HepG2 (cell line): ENCODE measurements at regions not wholly inside any gene's neighbourhood (a gene's known extent, or its start where the extent isn't known, plus 50 kb on each side); places are given as distances from the start of the nearest gene placed in this dataset.
A peak's percentile ranks its signal among the peaks of the same experiment; 100 is the strongest.

Experiments
- ATAC-seq: fragments of 200-7000 bp; cut with Tn5 transposase; 3 replicates; pipeline ENCODE4 v1.9.1; 2020; ENCODE audit warnings: mild to moderate bottlenecking, moderate library complexity
- BruUV-seq: library from RNA; stranded (reverse); fragments of 400-500 nt; replicated peaks from 2 replicates; lab custom pipeline; 2021; lab: Mats Ljungman, UMichigan
- CTCF ChIA-PET: fragments of 300-600 bp; formaldehyde crosslinking; extraction: SDS; loops from one replicate; lab custom pipeline; 2021; ENCODE audit warnings: low total read pairs, inconsistent platforms, low intra/inter-chr PET ratio; lab: Yijun Ruan, JAX
- POLR2A ChIA-PET: fragments of 350-600 bp; sonication (Branson Sonifier 250); formaldehyde crosslinking; loops from one replicate; lab custom pipeline; 2020; ENCODE audit warnings: antibody characterized with exemption, inconsistent platforms; lab: Yijun Ruan, JAX
- DNase-seq: peaks from one replicate; pipeline ENCODE4 v3.0.0-alpha.2; 2015; ENCODE audit warnings: low spot score
- FAIRE-seq: peaks from 3 replicates; lab custom pipeline; 2011; peaks lifted over from hg19 to GRCh38; lab: Jason Lieb, UNC
- H2AFZ ChIP-seq: one replicate; pipeline ENCODE4 v1.6.1; 2011; ENCODE audit warnings: low read length, inconsistent platforms
- H3K27ac ChIP-seq: fragments of 300-600 bp; 3 replicates; pipeline ENCODE4 v1.8.0; 2011; ENCODE audit warnings: mixed run types, mild to moderate bottlenecking, mixed read lengths, low read length, inconsistent platforms; ENCODE audit not compliant: insufficient read depth; ENCODE audit errors: extremely low read length
- H3K27me3 ChIP-seq, 2 experiments: fragments of 200-600 bp in 1 of 2; 2 replicates in 1 of 2; 3 replicates in 1 of 2; pipeline versions ENCODE4 v1.6.0 to v1.8.0; 2011; ENCODE audit warnings: low read length in 2 of 2, mild to moderate bottlenecking in 2 of 2, moderate library complexity in 2 of 2, inconsistent platforms in 1 of 2; ENCODE audit not compliant: insufficient read depth in 2 of 2, control insufficient read depth in 1 of 2
- H3K36me3 ChIP-seq, 2 experiments: fragments of 200-600 bp in 1 of 2; replicated peaks in 1 of 2; 2 replicates in 1 of 2; 3 replicates in 1 of 2; pipeline versions ENCODE4 v1.5.1 to v1.8.0; 2011; ENCODE audit warnings: low read length in 2 of 2, inconsistent platforms in 1 of 2; ENCODE audit not compliant: insufficient read depth in 2 of 2, control insufficient read depth in 1 of 2
- H3K4me1 ChIP-seq: 2 replicates; pipeline ENCODE4 v1.5.1; 2012; ENCODE audit warnings: low read length, inconsistent platforms; ENCODE audit not compliant: insufficient read depth
- H3K4me2 ChIP-seq: 2 replicates; pipeline ENCODE4 v1.6.0; 2011; ENCODE audit warnings: low read depth, low read length, inconsistent platforms
- H3K4me3 ChIP-seq, 3 experiments: fragments of 200-600 bp in 1 of 3; sonication (generic), shearing (Covaris generic) in 1 of 3; replicated peaks in 1 of 3; 2 replicates each; pipeline ENCODE4 v1.5.1; 2011 to 2016; ENCODE audit warnings: low read length in 3 of 3, inconsistent platforms in 2 of 3, low read depth in 2 of 3, mild to moderate bottlenecking in 2 of 3, control low read depth in 1 of 3, mixed read lengths in 1 of 3; ENCODE audit not compliant: insufficient read depth in 1 of 3
- H3K79me2 ChIP-seq: one replicate; pipeline ENCODE4 v1.6.1; 2011; ENCODE audit warnings: low read length, inconsistent platforms; ENCODE audit not compliant: insufficient read depth
- H3K9ac ChIP-seq: 2 replicates; pipeline ENCODE4 v1.6.0; 2011; ENCODE audit warnings: mild to moderate bottlenecking, low read depth, low read length, inconsistent platforms; ENCODE audit not compliant: insufficient read depth
- H3K9me3 ChIP-seq: 2 replicates; pipeline ENCODE4 v1.5.1; 2012; ENCODE audit warnings: mild to moderate bottlenecking, low read length
- H4K20me1 ChIP-seq: 2 replicates; pipeline ENCODE4 v1.6.0; 2011; ENCODE audit warnings: inconsistent platforms, mild to moderate bottlenecking, low read length, moderate library complexity; ENCODE audit not compliant: insufficient read depth
- AKNA ChIP-seq: sonication (generic); formaldehyde crosslinking; IDR thresholded peaks from 2 replicates; pipeline ENCODE4 v1.4.0; 2020; ENCODE audit warnings: missing genetic modification reagents, borderline replicate concordance
- CHCHD3 ChIP-seq: sonication (generic); formaldehyde crosslinking; IDR thresholded peaks from 2 replicates; pipeline ENCODE4 v1.8.0; 2022; ENCODE audit warnings: mild to moderate bottlenecking, missing genetic modification reagents, moderate library complexity
- HNF4A ChIP-seq: sonication (generic); formaldehyde crosslinking; IDR thresholded peaks from 2 replicates; pipeline ENCODE4 v1.4.0; 2020; ENCODE audit warnings: missing genetic modification reagents
- NFE2 ChIP-seq: sonication (generic); formaldehyde crosslinking; IDR thresholded peaks from 2 replicates; pipeline ENCODE4 v1.4.0; 2020; ENCODE audit warnings: missing genetic modification reagents
- NFYC ChIP-seq: IDR thresholded peaks from 2 replicates; pipeline ENCODE4 v1.6.1; 2016; ENCODE audit warnings: missing genetic modification reagents, missing compliant biosample characterization
- NR2F1 ChIP-seq, 2 experiments: fragments of 450-650 bp in 1 of 2; formaldehyde crosslinking in 1 of 2; IDR thresholded peaks; 2 replicates each; pipeline versions ENCODE4 v1.5.0 to v1.6.1; 2016 to 2020; ENCODE audit warnings: mild to moderate bottlenecking in 1 of 2, missing compliant biosample characterization in 1 of 2, missing genetic modification reagents in 1 of 2, moderate library complexity in 1 of 2
- PAXIP1 ChIP-seq: sonication (generic); formaldehyde crosslinking; conservative IDR thresholded peaks from 2 replicates; pipeline ENCODE4 v1.4.0; 2020; ENCODE audit warnings: mild to moderate bottlenecking, missing genetic modification reagents, moderate library complexity
- THAP11 ChIP-seq: IDR thresholded peaks from 2 replicates; pipeline ENCODE4 v1.6.1; 2016; ENCODE audit warnings: missing biosample characterization, missing genetic modification reagents
- WGBS: methylation state at CpG from one replicate; pipeline ENCODE4 v1.1.6; 2017; ENCODE audit warnings: low lambda C conversion rate; 5-methylcytosine and 5-hydroxymethylcytosine counted together
- in situ Hi-C: cut with HindIII; loops from 2 replicates; pipeline ENCODE4 v1.10.0; 2017; ENCODE audit warnings: low pct_unique_long_range_greater_than_20kb; ENCODE audit not compliant: extremely low pct_ligation_motif_present
- intact Hi-C: fragments of 100-400 bp; cut with micrococcal nuclease; formaldehyde crosslinking; loops from one replicate; pipeline ENCODE4 v1.10.0; 2022; ENCODE audit not compliant: unreplicated experiment
- TF ChIP-seq, protein P1 (sequence below): sonication (generic); formaldehyde crosslinking; IDR thresholded peaks from 2 replicates; pipeline ENCODE4 v1.5.0; 2020; ENCODE audit warnings: mild to moderate bottlenecking, missing genetic modification reagents

DNA sequence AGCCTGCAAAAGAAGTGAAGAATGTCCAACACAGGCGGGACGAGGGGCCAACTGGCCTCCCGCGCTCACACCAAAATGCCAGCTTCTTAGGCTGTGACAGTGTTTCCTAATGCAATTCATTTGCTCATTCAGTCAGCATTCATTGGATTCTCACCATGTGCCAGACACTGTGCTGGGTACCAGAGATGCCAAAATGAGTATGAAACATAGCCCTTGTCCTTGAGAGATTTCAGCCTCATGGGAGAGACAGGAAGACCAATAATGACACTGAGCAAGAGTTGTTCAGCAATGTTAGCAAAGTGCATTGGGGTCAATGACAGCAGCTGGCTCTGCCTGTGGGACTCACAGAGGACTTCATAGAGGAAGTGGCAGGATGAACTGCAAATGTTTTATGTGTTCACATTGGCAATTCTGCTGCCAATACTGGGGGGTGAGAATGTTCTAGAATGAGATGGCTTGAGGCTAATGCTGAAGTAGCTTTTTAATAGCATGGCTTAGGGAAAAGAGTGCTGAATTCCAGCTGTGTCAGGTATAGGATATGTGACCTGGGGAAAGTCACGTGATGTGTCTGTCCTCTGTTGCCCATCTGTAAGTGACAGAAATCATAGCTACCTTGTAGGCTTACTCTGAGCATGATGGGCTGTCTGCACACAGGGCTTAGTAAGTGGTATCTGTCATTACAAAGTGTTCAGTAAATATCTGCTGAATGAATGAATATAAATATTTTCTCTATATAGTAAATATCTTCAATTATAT, 58.3 kb upstream of the KIF26B start:
- ChIA-PET POLR2A (interaction anchor here (0.6 kb wide), 1 partner anchor 11 kb away, joined by 3 read pairs; no protein-coding TSS in a partner anchor), CTCF (no interaction called here)
- no peaks in the 10 kb centered on the region for H3K79me2 ChIP-seq
- no peaks in the 10 kb centered on the region for H3K27me3 ChIP-seq
- FAIRE-seq = peak; percentile 80
- no peak overlapping the region for H3K9ac ChIP-seq
- H3K27ac ChIP-seq = peak overlapping the region; percentile 20
- H3K4me2 ChIP-seq = no peak overlapping the region
- WGBS = 88% methylated on average over 5 of the region's 5 CpGs
- in situ Hi-C loops (no loop called here), intact Hi-C loops (no loop called here)
- H3K9me3 ChIP-seq = no peaks in the 10 kb centered on the region
- no peaks in the 10 kb centered on the region for H4K20me1 ChIP-seq
- H2AFZ ChIP-seq = no peak overlapping the region
- peak; percentile 41 for DNase-seq
- H3K4me3 ChIP-seq = no peak overlapping the region
- BruUV-seq = no TSS peak
- H3K4me1 ChIP-seq = peaks cover 59% of the 10 kb centered on the region
- H3K36me3 ChIP-seq = no peaks in the 10 kb centered on the region
- peak; percentile 67 for ATAC-seq
- TF ChIP-seq NFE2 (CRISPR knock-in tag) = no peak
- TF ChIP-seq AKNA (CRISPR knock-in tag) = no peak
- TF ChIP-seq PAXIP1 (CRISPR knock-in tag) = peak; percentile 30; the same call in 1 of the 2 replicates
- no peak for TF ChIP-seq CHCHD3 (CRISPR knock-in tag)
- TF ChIP-seq, protein P1, sequence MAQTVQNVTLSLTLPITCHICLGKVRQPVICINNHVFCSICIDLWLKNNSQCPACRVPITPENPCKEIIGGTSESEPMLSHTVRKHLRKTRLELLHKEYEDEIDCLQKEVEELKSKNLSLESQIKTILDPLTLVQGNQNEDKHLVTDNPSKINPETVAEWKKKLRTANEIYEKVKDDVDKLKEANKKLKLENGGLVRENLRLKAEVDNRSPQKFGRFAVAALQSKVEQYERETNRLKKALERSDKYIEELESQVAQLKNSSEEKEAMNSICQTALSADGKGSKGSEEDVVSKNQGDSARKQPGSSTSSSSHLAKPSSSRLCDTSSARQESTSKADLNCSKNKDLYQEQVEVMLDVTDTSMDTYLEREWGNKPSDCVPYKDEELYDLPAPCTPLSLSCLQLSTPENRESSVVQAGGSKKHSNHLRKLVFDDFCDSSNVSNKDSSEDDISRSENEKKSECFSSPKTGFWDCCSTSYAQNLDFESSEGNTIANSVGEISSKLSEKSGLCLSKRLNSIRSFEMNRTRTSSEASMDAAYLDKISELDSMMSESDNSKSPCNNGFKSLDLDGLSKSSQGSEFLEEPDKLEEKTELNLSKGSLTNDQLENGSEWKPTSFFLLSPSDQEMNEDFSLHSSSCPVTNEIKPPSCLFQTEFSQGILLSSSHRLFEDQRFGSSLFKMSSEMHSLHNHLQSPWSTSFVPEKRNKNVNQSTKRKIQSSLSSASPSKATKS (CRISPR knock-in tag) = no peak
- TF ChIP-seq THAP11 (CRISPR knock-in tag) = no peak
- TF ChIP-seq NR2F1 (CRISPR knock-in tag; IDR thresholded peaks at IDR 0.05) = peak in 1 of 2 experiments; percentile 29; a peak in 2 of 4 replicates
- peak; percentile 23; the same call in 1 of the 2 replicates for TF ChIP-seq HNF4A (CRISPR knock-in tag)
- TF ChIP-seq NFYC = no peak
